Stimulated activated naive CD8-positive, alpha-beta T cell treated with anti-CD3 and anti-CD28 coated beads, Interleukin-15, Interleukin-2, amounts not matched to agents 100 U/mL and 50 U/mL, for 24 hours (primary cell): ENCODE measurements at regions not wholly inside any gene's neighbourhood (a gene's known extent, or its start where the extent isn't known, plus 50 kb on each side); places are given as distances from the start of the nearest gene placed in this dataset.

Source experiments
- ATAC-seq: fragments of 150-1000 bp; cut with Tn5 transposase; one replicate; pipeline ENCODE4 v1.10.0; 2021
- DNase-seq: peaks from one replicate; pipeline ENCODE4 v3.0.0; 2021

GRCh38 chr4:116413222-116413621 lies 672.2 kb downstream of the TRAM1L1 start:
- no peak for ATAC-seq
- no peak for DNase-seq

GRCh38 chr4:116401293-116401692 lies 684.1 kb downstream of the TRAM1L1 start:
- no peak for DNase-seq
- ATAC-seq: no peak

- ATAC-seq (no peak), DNase-seq (no peak)
Measured at GRCh38 chr4:116400480-116400879, 684.9 kb downstream of the TRAM1L1 start.

- no peak for ATAC-seq
Measured at GRCh38 chr4:116397714-116398113, 687.7 kb downstream of the TRAM1L1 start.

GRCh38 chr4:116397291-116397690 lies 688.1 kb downstream of the TRAM1L1 start:
- ATAC-seq: no peak
- DNase-seq: no peak

More at GRCh38 chr4:116397714-116398113, 687.7 kb downstream of the TRAM1L1 start:
- no peak for DNase-seq

- ATAC-seq: no peak
- DNase-seq: no peak
Measured at GRCh38 chr4:116395408-116395807, 690.0 kb downstream of the TRAM1L1 start.

GRCh38 chr4:116391020-116391419 lies 694.4 kb downstream of the TRAM1L1 start:
- ATAC-seq: no peak
- no peak for DNase-seq

GRCh38 chr4:116389139-116389538 lies 696.2 kb downstream of the TRAM1L1 start:
- DNase-seq: no peak

GRCh38 chr4:116387937-116388474 lies 697.4 kb downstream of the TRAM1L1 start:
- ATAC-seq: no peak
- DNase-seq: no peak

More at GRCh38 chr4:116389139-116389538, 696.2 kb downstream of the TRAM1L1 start:
- no peak for ATAC-seq

GRCh38 chr4:116386856-116387255 lies 698.5 kb downstream of the TRAM1L1 start:
- DNase-seq: no peak
- no peak for ATAC-seq

GRCh38 chr4:116385583-116385982 lies 699.8 kb downstream of the TRAM1L1 start:
- no peak for DNase-seq

GRCh38 chr4:116374815-116375214 lies 710.6 kb downstream of the TRAM1L1 start:
- DNase-seq (no peak), ATAC-seq (no peak)

More at GRCh38 chr4:116385583-116385982, 699.8 kb downstream of the TRAM1L1 start:
- ATAC-seq: no peak

- DNase-seq (no peak), ATAC-seq (no peak)
Measured at GRCh38 chr4:116362583-116362982, 722.8 kb downstream of the TRAM1L1 start.

GRCh38 chr4:116361790-116362189 lies 723.6 kb downstream of the TRAM1L1 start:
- DNase-seq (no peak), ATAC-seq (no peak)

- DNase-seq (peak; percentile 41), ATAC-seq (peak; percentile 62)
Measured at GRCh38 chr4:116358633-116359222, 726.6 kb downstream of the TRAM1L1 start.

GRCh38 chr4:116357758-116358157 lies 727.6 kb downstream of the TRAM1L1 start:
- no peak for ATAC-seq
- no peak for DNase-seq

GRCh38 chr4:116346750-116347149 lies 738.6 kb downstream of the TRAM1L1 start:
- ATAC-seq: no peak
- DNase-seq: no peak

GRCh38 chr4:116343809-116344208 lies 741.6 kb downstream of the TRAM1L1 start:
- ATAC-seq: no peak

GRCh38 chr4:116342143-116342542 lies 743.2 kb downstream of the TRAM1L1 start:
- ATAC-seq: no peak
- DNase-seq: no peak

More at GRCh38 chr4:116343809-116344208, 741.6 kb downstream of the TRAM1L1 start:
- DNase-seq: no peak

GRCh38 chr4:116332508-116332907 lies 752.9 kb downstream of the TRAM1L1 start:
- no peak for DNase-seq
- no peak for ATAC-seq

- DNase-seq (no peak), ATAC-seq (no peak)
Measured at GRCh38 chr4:116328261-116328860, 757.0 kb downstream of the TRAM1L1 start.

GRCh38 chr4:116323606-116324005 lies 761.8 kb downstream of the TRAM1L1 start:
- ATAC-seq (no peak), DNase-seq (no peak)

GRCh38 chr4:116321471-116321870 lies 763.9 kb downstream of the TRAM1L1 start:
- no peak for ATAC-seq
- no peak for DNase-seq

GRCh38 chr4:116320859-116321258 lies 764.5 kb downstream of the TRAM1L1 start:
- ATAC-seq (no peak), DNase-seq (no peak)
